ENCODE measurements at regions not wholly inside any gene's neighbourhood (a gene's known extent, or its start where the extent isn't known, plus 50 kb on each side); places are given as distances from the start of the nearest gene placed in this dataset.

DNA sequence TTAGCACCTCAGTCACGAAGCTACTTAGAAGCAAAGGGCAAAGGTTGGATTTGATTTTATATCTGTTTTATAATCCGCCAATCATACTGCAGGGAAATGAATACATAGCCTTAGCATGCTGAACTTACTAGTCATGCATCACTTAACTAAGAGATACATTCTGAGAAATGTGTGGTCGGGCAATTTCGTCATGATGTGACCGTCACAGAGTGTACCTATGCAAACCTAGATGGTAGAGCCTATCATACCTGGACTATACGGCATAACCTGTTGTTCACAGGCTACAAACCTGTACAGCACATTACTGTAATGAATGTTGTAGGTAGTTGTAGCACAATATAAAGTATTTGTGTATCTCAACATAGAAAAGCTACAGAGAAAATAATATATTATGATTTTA lies 345.2 kb upstream of the RGS17 start:
- BruUV-seq (replicated peaks) = no TSS peak
- no peak for ATAC-seq
- TF ChIP-seq HNF4G (IDR thresholded peaks at IDR 0.05; ENCODE audit: borderline replicate concordance, low read depth, low read length) = no peak
- TF ChIP-seq HNF4G (CRISPR knock-in tag; IDR thresholded peaks at IDR 0.05; ENCODE audit: borderline replicate concordance, low read depth) = no peak
- no peak for TF ChIP-seq CREB1 (IDR thresholded peaks at IDR 0.05)
- TF ChIP-seq CREB1 (CRISPR knock-in tag; IDR thresholded peaks at IDR 0.05) = no peak
- no peak for TF ChIP-seq BRD4 (CRISPR knock-in tag; IDR thresholded peaks at IDR 0.05)
- TF ChIP-seq SRF (IDR thresholded peaks at IDR 0.05; ENCODE audit: low read depth, low read length) = no peak
- no peak for TF ChIP-seq ARHGAP35 (CRISPR knock-in tag; IDR thresholded peaks at IDR 0.05; ENCODE audit: borderline replicate concordance)
- TF ChIP-seq NR1H2 (CRISPR knock-in tag; IDR thresholded peaks at IDR 0.05; ENCODE audit: borderline replicate concordance, low read depth) = no peak
- TF ChIP-seq CCDC6 (CRISPR knock-in tag; IDR thresholded peaks at IDR 0.05) = no peak
- no peak for TF ChIP-seq PRMT3 (CRISPR knock-in tag; IDR thresholded peaks at IDR 0.05; ENCODE audit: borderline replicate concordance, low read depth)
- TF ChIP-seq, protein P1, sequence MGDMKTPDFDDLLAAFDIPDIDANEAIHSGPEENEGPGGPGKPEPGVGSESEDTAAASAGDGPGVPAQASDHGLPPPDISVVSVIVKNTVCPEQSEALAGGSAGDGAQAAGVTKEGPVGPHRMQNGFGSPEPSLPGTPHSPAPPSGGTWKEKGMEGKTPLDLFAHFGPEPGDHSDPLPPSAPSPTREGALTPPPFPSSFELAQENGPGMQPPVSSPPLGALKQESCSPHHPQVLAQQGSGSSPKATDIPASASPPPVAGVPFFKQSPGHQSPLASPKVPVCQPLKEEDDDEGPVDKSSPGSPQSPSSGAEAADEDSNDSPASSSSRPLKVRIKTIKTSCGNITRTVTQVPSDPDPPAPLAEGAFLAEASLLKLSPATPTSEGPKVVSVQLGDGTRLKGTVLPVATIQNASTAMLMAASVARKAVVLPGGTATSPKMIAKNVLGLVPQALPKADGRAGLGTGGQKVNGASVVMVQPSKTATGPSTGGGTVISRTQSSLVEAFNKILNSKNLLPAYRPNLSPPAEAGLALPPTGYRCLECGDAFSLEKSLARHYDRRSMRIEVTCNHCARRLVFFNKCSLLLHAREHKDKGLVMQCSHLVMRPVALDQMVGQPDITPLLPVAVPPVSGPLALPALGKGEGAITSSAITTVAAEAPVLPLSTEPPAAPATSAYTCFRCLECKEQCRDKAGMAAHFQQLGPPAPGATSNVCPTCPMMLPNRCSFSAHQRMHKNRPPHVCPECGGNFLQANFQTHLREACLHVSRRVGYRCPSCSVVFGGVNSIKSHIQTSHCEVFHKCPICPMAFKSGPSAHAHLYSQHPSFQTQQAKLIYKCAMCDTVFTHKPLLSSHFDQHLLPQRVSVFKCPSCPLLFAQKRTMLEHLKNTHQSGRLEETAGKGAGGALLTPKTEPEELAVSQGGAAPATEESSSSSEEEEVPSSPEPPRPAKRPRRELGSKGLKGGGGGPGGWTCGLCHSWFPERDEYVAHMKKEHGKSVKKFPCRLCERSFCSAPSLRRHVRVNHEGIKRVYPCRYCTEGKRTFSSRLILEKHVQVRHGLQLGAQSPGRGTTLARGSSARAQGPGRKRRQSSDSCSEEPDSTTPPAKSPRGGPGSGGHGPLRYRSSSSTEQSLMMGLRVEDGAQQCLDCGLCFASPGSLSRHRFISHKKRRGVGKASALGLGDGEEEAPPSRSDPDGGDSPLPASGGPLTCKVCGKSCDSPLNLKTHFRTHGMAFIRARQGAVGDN (CRISPR knock-in tag; IDR thresholded peaks at IDR 0.05) = no peak
- TF ChIP-seq NFIB (CRISPR knock-in tag; IDR thresholded peaks at IDR 0.05; ENCODE audit: borderline replicate concordance) = no peak
- no peak for DNase-seq (ENCODE audit: low spot score)
- Histone ChIP-seq H2AFZ (ENCODE audit: low read length) (no peak overlapping the region), H3K9ac (ENCODE audit: insufficient read depth, low read depth, low read length) (no peak overlapping the region), H4K20me1 (ENCODE audit: insufficient read depth, low read length) (no peaks in the 10 kb centered on the region), H3K27ac (ENCODE audit: extremely low read length, insufficient read depth, low read length) (no peak overlapping the region), H3K4me2 (ENCODE audit: low read depth, low read length) (no peak overlapping the region), H3K79me2 (ENCODE audit: insufficient read depth, low read length) (no peaks in the 10 kb centered on the region), H3K9me3 (ENCODE audit: low read length) (peaks cover 6% of the 10 kb centered on the region), H3K27me3 (ENCODE audit: control insufficient read depth in 1 of 2, insufficient read depth in 2 of 2, low read length in 2 of 2) (no peaks in the 10 kb centered on the region), H3K4me3 (replicated peaks in 1 of 3; ENCODE audit: insufficient read depth in 1 of 3, low read depth in 2 of 3, low read length in 3 of 3) (no peak overlapping the region), H3K36me3 (replicated peaks in 1 of 2; ENCODE audit: control insufficient read depth in 1 of 2, insufficient read depth in 2 of 2, low read length in 2 of 2) (no peaks in the 10 kb centered on the region), H3K4me1 (ENCODE audit: insufficient read depth, low read length) (no peaks in the 10 kb centered on the region)
- POLR2A ChIA-PET = no interaction called here
- CTCF ChIA-PET (ENCODE audit: low intra/inter-chr PET ratio, low total read pairs) = no interaction called here
- no peak for FAIRE-seq
- intact Hi-C loops (cut with micrococcal nuclease; ENCODE audit: unreplicated experiment) = no loop called here
- WGBS (ENCODE audit: low lambda C conversion rate) = 3% methylated on average over 6 of the region's 6 CpGs
- in situ Hi-C loops (cut with HindIII; ENCODE audit: extremely low pct_ligation_motif_present, low pct_unique_long_range_greater_than_20kb) = no loop called here
